Vagina (tissue), 2 donors: ENCODE measurements at regions not wholly inside any gene's neighbourhood (a gene's known extent, or its start where the extent isn't known, plus 50 kb on each side); places are given as distances from the start of the nearest gene placed in this dataset.

ENCODE experiments used
- POLR2A ChIP-seq, 2 donors: fragments of 450-650 bp; IDR thresholded peaks; one replicate each; pipeline ENCODE4 v1.6.1; 2017; ENCODE audit warnings: antibody characterized with exemption in 2 of 2, mild to moderate bottlenecking in 2 of 2, moderate library complexity in 2 of 2
- POLR2AphosphoS5 ChIP-seq, 2 donors: sonication (generic); formaldehyde crosslinking; IDR thresholded peaks; one replicate each; pipeline ENCODE4 v1.9.0; 2017; ENCODE audit warnings: antibody characterized with exemption in 2 of 2, mild to moderate bottlenecking in 2 of 2, low read depth in 1 of 2; ENCODE audit not compliant: insufficient read depth in 1 of 2
- TF ChIP-seq, protein P1 (sequence below), 3 experiments: fragments of 450-650 bp in 2 of 3; fragments of 200-600 bp in 1 of 3; sonication (generic) in 1 of 3; IDR thresholded peaks; one replicate each; pipeline ENCODE4 v1.5.1; 2017 to 2019; ENCODE audit warnings: antibody characterized with exemption in 3 of 3, mild to moderate bottlenecking in 2 of 3, moderate library complexity in 2 of 3

DNA sequence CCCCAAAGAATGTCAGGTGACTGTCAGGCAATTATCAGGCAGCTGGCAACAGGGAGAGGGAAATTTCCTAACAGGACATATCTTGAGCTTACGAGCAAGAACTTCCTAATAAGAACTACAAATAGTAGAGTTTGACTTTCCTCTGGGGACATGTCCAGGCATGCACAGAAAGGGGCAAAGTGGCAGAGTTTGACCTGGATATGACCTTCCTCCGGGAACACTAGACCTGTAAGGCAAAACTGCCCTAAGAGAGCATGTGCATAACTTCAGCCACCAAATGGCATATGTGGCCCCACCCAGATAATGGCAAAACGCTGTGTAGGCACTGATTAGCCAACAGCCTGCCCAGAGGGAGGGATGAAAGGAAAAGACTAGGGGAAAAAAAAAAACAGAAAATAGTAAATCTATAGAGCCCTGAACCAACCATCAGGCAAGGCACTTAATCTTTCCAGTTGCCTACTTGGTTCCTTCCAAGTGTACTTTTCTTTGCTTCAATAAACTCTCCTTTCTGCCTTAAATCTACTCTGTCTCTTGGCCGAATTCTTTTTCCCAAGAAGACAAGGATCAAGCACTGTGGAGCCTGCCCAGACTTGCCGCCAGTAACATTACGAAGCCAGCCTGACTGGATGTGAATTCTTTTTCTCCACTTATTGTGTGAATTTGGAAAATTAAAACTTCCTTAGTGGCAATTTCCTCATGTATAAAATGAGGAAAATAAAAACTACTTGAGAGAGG, 164.1 kb downstream of the SPTSSA start:
- TF ChIP-seq, protein P1, sequence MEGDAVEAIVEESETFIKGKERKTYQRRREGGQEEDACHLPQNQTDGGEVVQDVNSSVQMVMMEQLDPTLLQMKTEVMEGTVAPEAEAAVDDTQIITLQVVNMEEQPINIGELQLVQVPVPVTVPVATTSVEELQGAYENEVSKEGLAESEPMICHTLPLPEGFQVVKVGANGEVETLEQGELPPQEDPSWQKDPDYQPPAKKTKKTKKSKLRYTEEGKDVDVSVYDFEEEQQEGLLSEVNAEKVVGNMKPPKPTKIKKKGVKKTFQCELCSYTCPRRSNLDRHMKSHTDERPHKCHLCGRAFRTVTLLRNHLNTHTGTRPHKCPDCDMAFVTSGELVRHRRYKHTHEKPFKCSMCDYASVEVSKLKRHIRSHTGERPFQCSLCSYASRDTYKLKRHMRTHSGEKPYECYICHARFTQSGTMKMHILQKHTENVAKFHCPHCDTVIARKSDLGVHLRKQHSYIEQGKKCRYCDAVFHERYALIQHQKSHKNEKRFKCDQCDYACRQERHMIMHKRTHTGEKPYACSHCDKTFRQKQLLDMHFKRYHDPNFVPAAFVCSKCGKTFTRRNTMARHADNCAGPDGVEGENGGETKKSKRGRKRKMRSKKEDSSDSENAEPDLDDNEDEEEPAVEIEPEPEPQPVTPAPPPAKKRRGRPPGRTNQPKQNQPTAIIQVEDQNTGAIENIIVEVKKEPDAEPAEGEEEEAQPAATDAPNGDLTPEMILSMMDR (IDR thresholded peaks at IDR 0.05) = no peak
- TF ChIP-seq POLR2AphosphoS5 (IDR thresholded peaks at IDR 0.05; ENCODE audit: insufficient read depth in 1 of 2, low read depth in 1 of 2) (peak in 1 of 2 donors; percentile 33), POLR2A (IDR thresholded peaks at IDR 0.05) (no peak)
